Activated CD4-positive, alpha-beta T cell treated with anti-CD3 and anti-CD28 coated beads for 36 hours (primary cell): ENCODE measurements at regions not wholly inside any gene's neighbourhood (a gene's known extent, or its start where the extent isn't known, plus 50 kb on each side); places are given as distances from the start of the nearest gene placed in this dataset.

ENCODE experiments used
- ATAC-seq: fragments of 200-7000 bp; cut with Tn5 transposase; one replicate; pipeline ENCODE4 v1.10.0; 2021; ENCODE audit warnings: mild to moderate bottlenecking, moderate library complexity
- CTCF ChIA-PET: fragments of 350-600 bp; sonication (Branson Sonifier 250); formaldehyde crosslinking; loops from one replicate; lab custom pipeline; 2021; ENCODE audit warnings: antibody characterized with exemption; lab: Charles Lee
- POLR2A ChIA-PET: fragments of 350-600 bp; sonication (Branson Sonifier 250); formaldehyde crosslinking; loops from one replicate; lab custom pipeline; 2021; ENCODE audit warnings: antibody characterized with exemption, inconsistent platforms; lab: Charles Lee
- DNase-seq: peaks from one replicate; pipeline ENCODE4 v3.0.0-alpha.2; 2020
- H3K27ac Mint-ChIP-seq: one replicate; pipeline ENCODE4 v1.8.0; 2021; ENCODE audit warnings: mixed read lengths
- H3K27me3 Mint-ChIP-seq: one replicate; pipeline ENCODE4 v1.8.0; 2021; ENCODE audit warnings: mixed read lengths
- H3K36me3 Mint-ChIP-seq: one replicate; pipeline ENCODE4 v1.8.0; 2021; ENCODE audit warnings: low read depth, mixed read lengths
- H3K4me1 Mint-ChIP-seq: one replicate; pipeline ENCODE4 v1.8.0; 2021; ENCODE audit warnings: mixed read lengths
- H3K4me3 Mint-ChIP-seq: one replicate; pipeline ENCODE4 v1.8.0; 2021; ENCODE audit warnings: mild to moderate bottlenecking, moderate library complexity, mixed read lengths
- H3K9me3 Mint-ChIP-seq: one replicate; pipeline ENCODE4 v1.8.0; 2021; ENCODE audit warnings: low read depth, mixed read lengths
- intact Hi-C, 2 experiments: fragments of 100-400 bp; cut with DNase I in 1 of 2; cut with micrococcal nuclease in 1 of 2; formaldehyde crosslinking; loops; one replicate each; pipeline versions ENCODE4 v1.14.2 to v1.15.1; 2022 to 2024; cut with DNase I, micrococcal nuclease

- no peaks in the 10 kb centered on the region for H3K9me3 Mint-ChIP-seq
- intact Hi-C loops: no loop called here
- no peak for ATAC-seq
- no peaks in the 10 kb centered on the region for H3K36me3 Mint-ChIP-seq
- H3K4me1 Mint-ChIP-seq: no peaks in the 10 kb centered on the region
- ChIA-PET CTCF (no interaction called here), POLR2A (no interaction called here)
- no peak overlapping the region for H3K4me3 Mint-ChIP-seq
- no peak overlapping the region for H3K27ac Mint-ChIP-seq
- no peak for DNase-seq
- H3K27me3 Mint-ChIP-seq: no peaks in the 10 kb centered on the region
Measured at GRCh38 chrX:121886557-121886956, 839.1 kb downstream of the GLUD2 start.

- Mint-ChIP-seq H3K27me3 (no peaks in the 10 kb centered on the region), H3K9me3 (no peaks in the 10 kb centered on the region), H3K36me3 (no peaks in the 10 kb centered on the region), H3K4me1 (no peaks in the 10 kb centered on the region), H3K27ac (no peak overlapping the region), H3K4me3 (no peak overlapping the region)
- ChIA-PET POLR2A (no interaction called here), CTCF (no interaction called here)
- intact Hi-C loops: no loop called here
- ATAC-seq: no peak
- DNase-seq: no peak
Measured at GRCh38 chrX:121894756-121895155, 847.3 kb downstream of the GLUD2 start.

- intact Hi-C loops: no loop called here
- ChIA-PET CTCF (no interaction called here), POLR2A (no interaction called here)
- Mint-ChIP-seq H3K9me3 (no peaks in the 10 kb centered on the region), H3K4me1 (no peaks in the 10 kb centered on the region), H3K27me3 (no peaks in the 10 kb centered on the region), H3K36me3 (no peaks in the 10 kb centered on the region), H3K4me3 (no peak overlapping the region), H3K27ac (no peak overlapping the region)
- no peak for ATAC-seq
- DNase-seq: no peak
Measured at GRCh38 chrX:121902463-121902862, 855.1 kb downstream of the GLUD2 start.

GRCh38 chrX:121903961-121904360 lies 856.6 kb downstream of the GLUD2 start:
- no peak for DNase-seq
- POLR2A ChIA-PET: no interaction called here
- no peak overlapping the region for H3K27ac Mint-ChIP-seq
- no peak overlapping the region for H3K4me3 Mint-ChIP-seq
- H3K36me3 Mint-ChIP-seq: no peaks in the 10 kb centered on the region
- H3K9me3 Mint-ChIP-seq: no peaks in the 10 kb centered on the region
- CTCF ChIA-PET: no interaction called here
- intact Hi-C loops: no loop called here
- no peaks in the 10 kb centered on the region for H3K27me3 Mint-ChIP-seq
- ATAC-seq: no peak
- no peaks in the 10 kb centered on the region for H3K4me1 Mint-ChIP-seq

- no peak for DNase-seq
- Mint-ChIP-seq H3K9me3 (no peaks in the 10 kb centered on the region), H3K27me3 (no peaks in the 10 kb centered on the region), H3K27ac (no peak overlapping the region), H3K36me3 (no peaks in the 10 kb centered on the region), H3K4me3 (no peak overlapping the region), H3K4me1 (no peaks in the 10 kb centered on the region)
- intact Hi-C loops: no loop called here
- ChIA-PET POLR2A (no interaction called here), CTCF (no interaction called here)
- ATAC-seq: no peak
Measured at GRCh38 chrX:121921258-121921657, 873.8 kb downstream of the GLUD2 start.

- no peak overlapping the region for H3K27ac Mint-ChIP-seq
Measured at GRCh38 chrX:121931567-121931966, 884.2 kb downstream of the GLUD2 start.

GRCh38 chrX:121932688-121933087 lies 885.3 kb downstream of the GLUD2 start:
- ChIA-PET CTCF (no interaction called here), POLR2A (no interaction called here)
- Mint-ChIP-seq H3K9me3 (peaks cover 2% of the 10 kb centered on the region), H3K4me3 (no peak overlapping the region), H3K4me1 (no peaks in the 10 kb centered on the region), H3K27me3 (no peaks in the 10 kb centered on the region), H3K27ac (no peak overlapping the region), H3K36me3 (no peaks in the 10 kb centered on the region)
- DNase-seq (no peak), ATAC-seq (no peak)
- intact Hi-C loops: no loop called here

More at GRCh38 chrX:121931567-121931966, 884.2 kb downstream of the GLUD2 start:
- Mint-ChIP-seq H3K9me3 (peaks cover 2% of the 10 kb centered on the region), H3K4me1 (no peaks in the 10 kb centered on the region), H3K36me3 (no peaks in the 10 kb centered on the region), H3K4me3 (no peak overlapping the region), H3K27me3 (no peaks in the 10 kb centered on the region)
- DNase-seq (no peak), ATAC-seq (no peak)
- CTCF ChIA-PET: no interaction called here
- POLR2A ChIA-PET: no interaction called here
- intact Hi-C loops: no loop called here

- no peak for ATAC-seq
- Mint-ChIP-seq H3K9me3 (no peaks in the 10 kb centered on the region), H3K27me3 (no peaks in the 10 kb centered on the region), H3K36me3 (no peaks in the 10 kb centered on the region), H3K4me1 (no peaks in the 10 kb centered on the region), H3K27ac (no peak overlapping the region), H3K4me3 (no peak overlapping the region)
- DNase-seq: no peak
- intact Hi-C loops: no loop called here
- POLR2A ChIA-PET: no interaction called here
- CTCF ChIA-PET: no interaction called here
Measured at GRCh38 chrX:121949041-121949760, 901.8 kb downstream of the GLUD2 start.

- intact Hi-C loops: no loop called here
- DNase-seq (no peak), ATAC-seq (no peak)
- H3K36me3 Mint-ChIP-seq: no peaks in the 10 kb centered on the region
- no peaks in the 10 kb centered on the region for H3K27me3 Mint-ChIP-seq
- no peak overlapping the region for H3K4me3 Mint-ChIP-seq
- ChIA-PET CTCF (no interaction called here), POLR2A (no interaction called here)
- no peak overlapping the region for H3K27ac Mint-ChIP-seq
- H3K4me1 Mint-ChIP-seq: no peaks in the 10 kb centered on the region
- H3K9me3 Mint-ChIP-seq: no peaks in the 10 kb centered on the region
Measured at GRCh38 chrX:121958886-121959285, 911.5 kb downstream of the GLUD2 start.

GRCh38 chrX:121975671-121976070 lies 928.3 kb downstream of the GLUD2 start:
- no peak for ATAC-seq
- no peak overlapping the region for H3K27ac Mint-ChIP-seq
- no peaks in the 10 kb centered on the region for H3K27me3 Mint-ChIP-seq
- H3K4me3 Mint-ChIP-seq: no peak overlapping the region
- POLR2A ChIA-PET: no interaction called here
- no peaks in the 10 kb centered on the region for H3K36me3 Mint-ChIP-seq
- CTCF ChIA-PET: no interaction called here
- H3K4me1 Mint-ChIP-seq: no peaks in the 10 kb centered on the region
- intact Hi-C loops: no loop called here
- DNase-seq: no peak
- H3K9me3 Mint-ChIP-seq: no peaks in the 10 kb centered on the region

GRCh38 chrX:121987163-121987562 lies 939.8 kb downstream of the GLUD2 start:
- H3K36me3 Mint-ChIP-seq: no peaks in the 10 kb centered on the region
- DNase-seq: no peak
- no peaks in the 10 kb centered on the region for H3K9me3 Mint-ChIP-seq
- no peak for ATAC-seq
- H3K27me3 Mint-ChIP-seq: no peaks in the 10 kb centered on the region
- no peaks in the 10 kb centered on the region for H3K4me1 Mint-ChIP-seq
- ChIA-PET POLR2A (no interaction called here), CTCF (no interaction called here)
- H3K27ac Mint-ChIP-seq: no peak overlapping the region
- intact Hi-C loops: no loop called here
- no peak overlapping the region for H3K4me3 Mint-ChIP-seq

GRCh38 chrX:121987835-121988234 lies 940.4 kb downstream of the GLUD2 start:
- Mint-ChIP-seq H3K27me3 (no peaks in the 10 kb centered on the region), H3K36me3 (no peaks in the 10 kb centered on the region), H3K27ac (no peak overlapping the region), H3K4me3 (no peak overlapping the region), H3K9me3 (no peaks in the 10 kb centered on the region), H3K4me1 (no peaks in the 10 kb centered on the region)
- intact Hi-C loops: no loop called here
- ChIA-PET CTCF (no interaction called here), POLR2A (no interaction called here)
- DNase-seq (no peak), ATAC-seq (no peak)
